GM19452 (cell line): ENCODE measurements at regions not wholly inside any gene's neighbourhood (a gene's known extent, or its start where the extent isn't known, plus 50 kb on each side); places are given as distances from the start of the nearest gene placed in this dataset.
"Not testable (repeated sequence)": the region's sequence is repeated elsewhere in the genome, so short reads cannot be mapped to it uniquely, and the experiment has no call there.

Experiments used
- ATAC-seq: cut with Tn5 transposase; IDR thresholded peaks from one replicate; pipeline ENCODE4 v1.9.1; 2021; ENCODE audit not compliant: unreplicated experiment

- no peak for ATAC-seq
These were observed 82.9 kb upstream of the APBB1IP start for GRCh38 chr10:26355241-26355640.

- peak; percentile 77 for ATAC-seq
These were observed 80.9 kb upstream of the APBB1IP start for GRCh38 chr10:26357203-26357602.

GRCh38 chr10:26358071-26358470 lies 80.1 kb upstream of the APBB1IP start:
- ATAC-seq, result no peak

GRCh38 chr10:26359670-26360069 lies 78.5 kb upstream of the APBB1IP start:
- no peak for ATAC-seq

GRCh38 chr10:26361351-26361750 lies 76.8 kb upstream of the APBB1IP start:
- ATAC-seq, result no peak

- no peak for ATAC-seq
These were observed 76.2 kb upstream of the APBB1IP start for GRCh38 chr10:26361971-26362370.

GRCh38 chr10:26365681-26366358 lies 72.3 kb upstream of the APBB1IP start:
- ATAC-seq, result no peak

GRCh38 chr10:26367035-26367434 lies 71.1 kb upstream of the APBB1IP start:
- not testable (repeated sequence) for ATAC-seq

- ATAC-seq, result no peak
These were observed 70.4 kb upstream of the APBB1IP start for GRCh38 chr10:26367771-26368170.

- ATAC-seq, result peak; percentile 47
These were observed 69.7 kb upstream of the APBB1IP start for GRCh38 chr10:26368463-26368862.

- ATAC-seq, result peak; percentile 78
These were observed 65.4 kb upstream of the APBB1IP start for GRCh38 chr10:26372513-26373354.

- ATAC-seq, result no peak
These were observed 63.7 kb upstream of the APBB1IP start for GRCh38 chr10:26374426-26374825.

GRCh38 chr10:26377224-26377810 lies 60.8 kb upstream of the APBB1IP start:
- ATAC-seq, result not testable (repeated sequence)

- no peak for ATAC-seq
These were observed 59.3 kb upstream of the APBB1IP start for GRCh38 chr10:26378861-26379294.

- no peak for ATAC-seq
These were observed 57.3 kb upstream of the APBB1IP start for GRCh38 chr10:26380815-26381214.

- no peak for ATAC-seq
These were observed 56.2 kb upstream of the APBB1IP start for GRCh38 chr10:26381986-26382385.

GRCh38 chr10:26384600-26384999 lies 53.5 kb upstream of the APBB1IP start:
- no peak for ATAC-seq

- ATAC-seq, result no peak
These were observed 52.7 kb upstream of the APBB1IP start for GRCh38 chr10:26385443-26385842.

GRCh38 chr10:26386781-26387180 lies 51.4 kb upstream of the APBB1IP start:
- ATAC-seq, result no peak
